SK-N-SH treated with all-trans-retinoic acid at 6 μM for 48 hours (cell line): ENCODE measurements at regions not wholly inside any gene's neighbourhood (a gene's known extent, or its start where the extent isn't known, plus 50 kb on each side); places are given as distances from the start of the nearest gene placed in this dataset.

ENCODE experiments used
- ATAC-seq: fragments of 200-7000 bp; cut with Tn5 transposase; 3 replicates; pipeline ENCODE4 v1.9.1; 2020; ENCODE audit warnings: mild to moderate bottlenecking, moderate library complexity
- BACH2 ChIP-seq: fragments of 250-450 bp; sonication (Bioruptor Pico); IDR thresholded peaks from 2 replicates; pipeline ENCODE4 v1.9.0; 2021; ENCODE audit warnings: mild to moderate bottlenecking, borderline replicate concordance
- CREB5 ChIP-seq: fragments of 250-450 bp; sonication (Bioruptor Pico); IDR thresholded peaks from 2 replicates; pipeline ENCODE4 v1.5.1; 2020; ENCODE audit warnings: low read depth, mild to moderate bottlenecking, moderate library complexity
- CSDC2 ChIP-seq: fragments of 250-450 bp; sonication (Bioruptor Pico); IDR thresholded peaks from 2 replicates; pipeline ENCODE4 v1.5.0; 2020; ENCODE audit warnings: mild to moderate bottlenecking, moderate library complexity
- CSRNP3 ChIP-seq: fragments of 250-450 bp; sonication (Bioruptor Pico); IDR thresholded peaks from 2 replicates; pipeline ENCODE4 v1.5.1; 2021; ENCODE audit warnings: mild to moderate bottlenecking, moderate library complexity
- ESRRG ChIP-seq: fragments of 250-450 bp; sonication (Bioruptor Pico); IDR thresholded peaks from 2 replicates; pipeline ENCODE4 v1.6.1; 2021; ENCODE audit warnings: mild to moderate bottlenecking
- GLIS3 ChIP-seq: fragments of 250-450 bp; sonication (Bioruptor Pico); IDR thresholded peaks from 2 replicates; pipeline ENCODE4 v1.5.0; 2020; ENCODE audit warnings: mild to moderate bottlenecking, moderate library complexity
- ISL1 ChIP-seq: fragments of 250-450 bp; sonication (Bioruptor Pico); IDR thresholded peaks from 2 replicates; pipeline ENCODE4 v2.1.2; 2022; ENCODE audit warnings: mild to moderate bottlenecking, moderate library complexity
- OSR1 ChIP-seq: fragments of 250-450 bp; sonication (Bioruptor Pico); IDR thresholded peaks from 2 replicates; pipeline ENCODE4 v1.8.0; 2022; ENCODE audit warnings: moderate library complexity, mild to moderate bottlenecking, inconsistent platforms
- PATZ1 ChIP-seq: fragments of 250-450 bp; sonication (Bioruptor Pico); IDR thresholded peaks from 2 replicates; pipeline ENCODE4 v1.8.0; 2020; ENCODE audit warnings: mild to moderate bottlenecking, moderate library complexity, borderline replicate concordance
- PPARA ChIP-seq: fragments of 250-450 bp; sonication (Bioruptor Pico); IDR thresholded peaks from 2 replicates; pipeline ENCODE4 v1.5.0; 2020; ENCODE audit warnings: mild to moderate bottlenecking, borderline replicate concordance
- RARB ChIP-seq: fragments of 250-450 bp; sonication (Bioruptor Pico); IDR thresholded peaks from 2 replicates; pipeline ENCODE4 v1.8.0; 2021; ENCODE audit warnings: mild to moderate bottlenecking, moderate library complexity
- SNAI2 ChIP-seq: fragments of 250-450 bp; sonication (Bioruptor Pico); IDR thresholded peaks from 2 replicates; pipeline ENCODE4 v1.5.0; 2020; ENCODE audit warnings: mild to moderate bottlenecking, moderate library complexity
- TCF4 ChIP-seq: fragments of 250-450 bp; sonication (Bioruptor Pico); IDR thresholded peaks from 2 replicates; pipeline ENCODE4 v1.8.0; 2021; ENCODE audit warnings: mild to moderate bottlenecking, moderate library complexity, borderline replicate concordance
- TOX ChIP-seq: fragments of 250-450 bp; sonication (Bioruptor Pico); IDR thresholded peaks from 2 replicates; pipeline ENCODE4 v1.8.0; 2021; ENCODE audit warnings: mild to moderate bottlenecking, moderate library complexity, borderline replicate concordance
- TSHZ2 ChIP-seq: fragments of 250-450 bp; sonication (Bioruptor Pico); IDR thresholded peaks from 2 replicates; pipeline ENCODE4 v1.5.0; 2020; ENCODE audit warnings: mild to moderate bottlenecking, moderate library complexity
- ZC3H10 ChIP-seq: fragments of 250-450 bp; sonication (Bioruptor Pico); IDR thresholded peaks from 2 replicates; pipeline ENCODE4 v1.5.1; 2021; ENCODE audit warnings: mild to moderate bottlenecking, moderate library complexity
- ZFP3 ChIP-seq: fragments of 250-450 bp; sonication (Bioruptor Pico); IDR thresholded peaks from 2 replicates; pipeline ENCODE4 v1.5.0; 2020; ENCODE audit warnings: mild to moderate bottlenecking, moderate library complexity
- ZNF565 ChIP-seq: fragments of 450-650 bp; formaldehyde crosslinking; conservative IDR thresholded peaks from 2 replicates; pipeline ENCODE4 v1.5.0; 2020; ENCODE audit warnings: low read depth, mild to moderate bottlenecking, moderate library complexity
- ZNF70 ChIP-seq: fragments of 450-650 bp; formaldehyde crosslinking; IDR thresholded peaks from 2 replicates; pipeline ENCODE4 v1.5.0; 2020; ENCODE audit warnings: mild to moderate bottlenecking, moderate library complexity
- ZNF8 ChIP-seq: fragments of 450-650 bp; formaldehyde crosslinking; IDR thresholded peaks from 2 replicates; pipeline ENCODE4 v1.5.0; 2020; ENCODE audit warnings: mild to moderate bottlenecking, moderate library complexity
- TF ChIP-seq, protein P1 (sequence below): fragments of 250-450 bp; sonication (Bioruptor Pico); IDR thresholded peaks from 2 replicates; pipeline ENCODE4 v1.8.0; 2021; ENCODE audit warnings: low read depth, mild to moderate bottlenecking, moderate library complexity, borderline replicate concordance

DNA sequence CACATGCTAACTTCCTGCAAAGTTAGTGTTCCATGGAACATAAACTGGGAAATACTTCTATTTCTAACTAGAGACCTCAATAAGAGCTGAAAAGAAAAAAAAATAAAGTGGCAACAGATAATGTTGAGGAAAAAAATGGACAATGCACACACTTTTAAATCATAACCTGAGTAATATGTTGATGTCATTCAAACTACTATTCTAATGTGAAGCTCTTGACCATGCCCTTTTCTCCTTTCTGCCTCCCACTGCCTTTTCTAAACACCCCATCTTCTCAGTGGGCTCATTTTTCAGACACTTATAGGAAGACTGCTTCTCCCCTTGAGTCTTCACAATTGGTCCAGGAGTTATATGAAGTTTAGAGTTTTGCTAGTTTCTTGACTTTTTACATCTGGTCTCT is 280.9 kb upstream of the NT5C1B start:
- ATAC-seq = no peak

DNA sequence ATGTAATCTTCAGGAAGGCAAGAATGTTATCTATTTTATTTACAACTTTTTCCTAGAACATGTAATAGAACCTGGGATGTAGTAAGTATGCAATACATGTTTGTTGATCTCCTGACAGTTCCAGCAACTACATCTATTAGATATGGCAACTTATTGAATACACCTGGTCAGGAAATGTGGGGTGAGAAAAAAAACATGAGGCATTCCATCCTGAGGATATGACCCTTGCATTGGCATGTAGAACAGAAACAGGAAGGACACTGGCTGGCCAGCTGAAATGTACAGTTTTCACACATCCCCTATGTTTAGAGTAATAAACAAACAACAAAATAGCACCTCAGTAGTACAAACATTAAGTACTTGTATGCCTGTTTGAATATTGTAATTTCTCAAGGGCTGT is 272.6 kb upstream of the NT5C1B start:
- ATAC-seq = no peak
- no peak for TF ChIP-seq TCF4 (CRISPR knock-in tag)
- no peak for TF ChIP-seq OSR1 (CRISPR knock-in tag)
- no peak for TF ChIP-seq ZFP3 (CRISPR knock-in tag)
- TF ChIP-seq ISL1 = no peak
- no peak for TF ChIP-seq RARB (CRISPR knock-in tag)
- no peak for TF ChIP-seq CSRNP3 (CRISPR knock-in tag)
- TF ChIP-seq TSHZ2 = no peak
- no peak for TF ChIP-seq PPARA (CRISPR knock-in tag)
- no peak for TF ChIP-seq TOX (CRISPR knock-in tag)
- no peak for TF ChIP-seq ZNF70 (CRISPR knock-in tag)
- no peak for TF ChIP-seq ESRRG (CRISPR knock-in tag)
- TF ChIP-seq GLIS3 = no peak
- no peak for TF ChIP-seq BACH2 (CRISPR knock-in tag)
- TF ChIP-seq ZNF565 = no peak
- TF ChIP-seq ZC3H10 (CRISPR knock-in tag) = no peak

More for the DNA sequence above, 280.9 kb upstream of the NT5C1B start:
- no peak for TF ChIP-seq ZFP3 (CRISPR knock-in tag)
- no peak for TF ChIP-seq TCF4 (CRISPR knock-in tag)
- TF ChIP-seq PPARA (CRISPR knock-in tag) = no peak
- no peak for TF ChIP-seq ZNF8 (CRISPR knock-in tag)
- no peak for TF ChIP-seq PATZ1 (CRISPR knock-in tag)
- no peak for TF ChIP-seq CSDC2 (CRISPR knock-in tag)
- no peak for TF ChIP-seq ISL1
- TF ChIP-seq ZNF70 (CRISPR knock-in tag) = no peak
- TF ChIP-seq, protein P1, sequence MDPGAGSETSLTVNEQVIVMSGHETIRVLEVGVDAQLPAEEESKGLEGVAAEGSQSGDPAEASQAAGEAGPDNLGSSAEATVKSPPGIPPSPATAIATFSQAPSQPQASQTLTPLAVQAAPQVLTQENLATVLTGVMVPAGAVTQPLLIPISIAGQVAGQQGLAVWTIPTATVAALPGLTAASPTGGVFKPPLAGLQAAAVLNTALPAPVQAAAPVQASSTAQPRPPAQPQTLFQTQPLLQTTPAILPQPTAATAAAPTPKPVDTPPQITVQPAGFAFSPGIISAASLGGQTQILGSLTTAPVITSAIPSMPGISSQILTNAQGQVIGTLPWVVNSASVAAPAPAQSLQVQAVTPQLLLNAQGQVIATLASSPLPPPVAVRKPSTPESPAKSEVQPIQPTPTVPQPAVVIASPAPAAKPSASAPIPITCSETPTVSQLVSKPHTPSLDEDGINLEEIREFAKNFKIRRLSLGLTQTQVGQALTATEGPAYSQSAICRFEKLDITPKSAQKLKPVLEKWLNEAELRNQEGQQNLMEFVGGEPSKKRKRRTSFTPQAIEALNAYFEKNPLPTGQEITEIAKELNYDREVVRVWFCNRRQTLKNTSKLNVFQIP = no peak
- no peak for TF ChIP-seq TOX (CRISPR knock-in tag)
- TF ChIP-seq GLIS3 = no peak
- TF ChIP-seq ESRRG (CRISPR knock-in tag) = no peak
- no peak for TF ChIP-seq ZC3H10 (CRISPR knock-in tag)
- no peak for TF ChIP-seq SNAI2 (CRISPR knock-in tag)
- TF ChIP-seq CREB5 (CRISPR knock-in tag) = no peak
- TF ChIP-seq TSHZ2 = no peak
